HT1080 (cell line): ENCODE measurements at regions not wholly inside any gene's neighbourhood (a gene's known extent, or its start where the extent isn't known, plus 50 kb on each side); places are given as distances from the start of the nearest gene placed in this dataset.

Source experiments
- DNase-seq: peaks from one replicate; pipeline ENCODE4 v3.0.0-alpha.2; 2015; ENCODE audit warnings: low read depth

DNA sequence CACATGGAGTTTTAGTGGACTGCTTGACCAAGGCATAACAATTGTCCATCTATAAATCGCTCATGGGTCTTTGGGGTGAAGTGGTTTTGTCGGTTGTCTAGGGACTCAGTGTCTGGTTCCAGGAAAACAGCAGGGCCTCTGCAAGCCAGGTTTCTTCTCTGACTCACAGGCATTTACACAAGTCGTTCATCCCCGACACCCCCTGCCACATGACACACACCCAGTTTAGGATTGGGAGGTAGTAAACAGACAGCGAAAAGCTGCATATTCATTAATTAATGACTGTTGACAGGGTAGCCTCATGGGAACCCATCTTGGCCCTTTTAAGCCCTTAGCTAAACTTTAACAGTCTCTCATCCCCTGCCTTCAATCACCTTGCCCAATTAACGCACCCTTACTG, 194.8 kb upstream of the ACVR2A start:
- DNase-seq: no peak

DNA sequence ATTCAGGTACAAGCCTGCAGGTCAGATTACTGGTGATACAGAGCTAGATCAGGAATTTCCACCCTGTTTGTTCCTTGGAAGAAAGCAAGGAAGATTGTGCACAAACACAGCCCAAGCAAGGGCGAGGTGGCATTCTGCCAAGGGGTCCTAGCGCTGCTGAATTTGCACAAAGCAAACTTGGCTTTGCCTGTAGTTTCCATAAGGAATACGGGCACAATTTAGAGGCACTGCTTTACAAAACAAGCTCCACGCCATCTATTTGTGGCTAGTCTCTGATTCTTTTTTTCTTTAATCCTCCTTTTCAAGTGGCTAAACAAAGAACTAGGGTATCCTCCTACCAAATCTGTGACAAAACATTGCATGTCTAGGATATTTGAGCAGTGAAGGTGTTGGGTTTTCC, 195.5 kb upstream of the ACVR2A start:
- no peak for DNase-seq

DNA sequence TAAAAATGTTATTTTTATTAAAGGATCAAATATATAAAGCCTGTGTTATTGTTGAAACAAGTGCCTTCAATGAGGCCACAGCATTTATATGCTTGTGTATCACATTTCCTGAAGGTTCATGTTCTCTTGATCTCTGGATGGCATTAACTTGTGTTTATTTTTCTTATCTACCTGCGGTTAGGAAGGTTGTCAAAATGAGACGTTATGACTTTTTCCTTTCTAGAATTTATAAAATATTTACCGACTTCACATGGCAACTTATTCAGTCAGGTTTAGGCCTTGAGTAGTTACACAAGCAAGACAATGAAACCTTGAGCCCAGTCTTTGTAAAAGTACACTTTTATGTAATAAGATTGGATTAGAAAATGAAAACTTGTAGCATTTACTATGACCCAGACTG, 196.4 kb upstream of the ACVR2A start:
- no peak for DNase-seq

DNA sequence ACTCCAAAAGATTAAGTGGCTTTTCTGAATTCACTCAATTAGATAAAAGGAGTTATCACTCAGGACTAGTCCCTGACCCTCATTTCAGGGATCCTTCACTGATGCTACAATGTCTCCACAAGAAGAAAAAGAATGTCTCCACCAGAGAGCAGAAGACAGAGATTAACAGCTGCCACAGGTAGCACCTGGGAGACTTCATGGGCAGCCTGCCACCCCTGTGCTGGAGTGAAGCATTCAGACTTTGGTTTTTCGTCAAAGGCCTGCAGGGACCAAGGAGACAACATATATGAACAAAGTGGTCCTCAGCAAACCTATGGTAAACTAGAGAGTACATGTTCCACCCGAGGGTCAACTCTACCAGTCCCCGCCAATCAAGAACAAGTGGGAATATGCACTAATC, 197.0 kb upstream of the ACVR2A start:
- DNase-seq: no peak

DNA sequence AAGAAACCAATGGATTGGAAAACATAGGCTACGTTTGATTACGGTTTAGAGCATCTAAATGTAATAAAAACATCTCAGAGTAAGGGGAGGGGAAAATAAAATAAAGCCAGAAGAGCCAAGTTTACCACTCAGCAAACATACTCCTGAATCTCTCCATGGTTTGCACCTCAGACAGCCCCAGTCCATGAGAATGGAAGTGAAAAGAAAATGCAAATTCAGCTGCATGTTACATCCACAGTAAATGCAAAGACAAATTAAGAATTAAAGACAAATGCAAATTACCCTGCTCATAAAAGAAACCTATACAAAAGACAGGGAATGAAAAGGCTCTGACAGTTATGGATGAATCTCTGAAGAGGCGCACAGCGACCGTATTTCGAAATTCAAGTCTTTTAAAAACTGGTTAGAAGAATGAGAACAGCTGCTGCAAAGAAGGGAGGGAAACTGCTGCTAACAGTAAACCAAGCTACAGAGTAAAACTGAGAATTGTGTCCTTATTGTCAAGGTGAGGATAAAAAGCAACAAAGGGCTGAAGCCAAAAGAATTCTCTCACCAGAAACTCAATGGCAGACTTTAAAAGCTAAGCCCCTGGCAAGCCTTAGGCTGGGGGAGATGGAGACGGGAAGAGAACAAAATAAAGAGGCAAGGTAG, 197.9 kb upstream of the ACVR2A start:
- DNase-seq: no peak

DNA sequence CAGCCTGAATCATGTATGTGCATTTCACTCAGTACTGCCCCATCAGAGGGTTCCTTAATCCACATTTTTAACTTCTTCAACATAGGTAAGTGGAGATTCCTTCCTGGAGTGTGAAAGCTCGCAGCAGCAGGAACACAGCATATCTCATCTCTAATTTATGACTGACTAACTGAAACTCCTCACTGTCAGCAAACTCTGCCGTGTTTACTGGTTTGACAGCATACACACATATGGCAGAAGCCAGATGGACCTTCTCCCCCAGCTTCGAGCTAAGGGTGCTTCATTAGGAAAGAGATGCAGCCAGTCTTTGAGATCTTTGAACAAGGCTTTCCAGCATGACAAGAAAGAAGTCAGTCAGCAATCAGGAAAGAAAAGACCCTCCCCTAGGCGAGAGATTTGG, 200.3 kb upstream of the ACVR2A start:
- DNase-seq: no peak

GRCh38 chr2:147642765-147643164, 202.1 kb upstream of the ACVR2A start:
- DNase-seq: no peak

GRCh38 chr2:147641651-147642050, 203.2 kb upstream of the ACVR2A start:
- peak; percentile 59 for DNase-seq

DNA sequence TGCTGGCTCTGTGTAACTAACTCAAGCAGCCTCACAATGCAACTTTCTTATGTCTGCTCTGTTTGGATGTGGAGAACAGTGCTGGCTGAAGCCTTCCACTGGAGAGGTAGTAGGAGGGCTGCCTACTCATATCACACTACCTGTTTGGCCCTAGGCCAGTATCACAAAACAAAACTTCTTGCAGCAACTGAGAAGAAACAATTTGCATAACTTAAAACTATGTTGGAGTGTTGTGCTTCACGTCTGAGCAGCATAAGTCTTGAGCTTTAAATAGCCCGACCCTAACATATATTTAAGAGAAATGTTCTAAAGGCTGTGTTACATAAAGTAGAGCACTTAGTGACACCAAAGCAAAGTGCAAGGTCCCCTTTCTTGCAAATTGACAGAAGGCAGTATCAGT, 204.9 kb upstream of the ACVR2A start:
- no peak for DNase-seq

GRCh38 chr2:147639386-147639785, 205.4 kb upstream of the ACVR2A start:
- DNase-seq: no peak

GRCh38 chr2:147636886-147637285, 207.9 kb upstream of the ACVR2A start:
- DNase-seq: no peak

GRCh38 chr2:147636238-147636882, 208.5 kb upstream of the ACVR2A start:
- peak; percentile 74 for DNase-seq

- DNase-seq: no peak
Observed at GRCh38 chr2:147634826-147635225, 210.0 kb upstream of the ACVR2A start.

- DNase-seq: peak; percentile 55
Observed at GRCh38 chr2:147632198-147632597, 212.6 kb upstream of the ACVR2A start.

DNA sequence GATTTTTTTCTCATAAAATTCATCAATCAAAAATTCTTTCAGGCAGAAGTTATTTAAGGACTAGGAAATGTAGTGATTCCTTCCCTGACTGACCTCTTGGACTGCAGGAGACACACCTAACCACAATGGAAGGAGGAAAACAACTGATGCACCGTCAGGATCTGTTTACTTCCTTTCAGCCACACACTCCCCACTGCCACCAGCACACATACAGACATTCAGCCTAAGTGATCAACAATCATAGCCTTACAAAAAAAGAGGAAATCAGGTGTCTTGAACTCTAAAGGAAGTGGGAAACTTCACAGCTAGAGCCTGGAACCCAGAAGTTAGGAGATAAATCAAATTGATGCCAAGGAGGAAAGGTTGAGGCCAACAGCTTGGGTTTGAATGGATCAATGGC, 213.5 kb upstream of the ACVR2A start:
- DNase-seq: no peak

DNA sequence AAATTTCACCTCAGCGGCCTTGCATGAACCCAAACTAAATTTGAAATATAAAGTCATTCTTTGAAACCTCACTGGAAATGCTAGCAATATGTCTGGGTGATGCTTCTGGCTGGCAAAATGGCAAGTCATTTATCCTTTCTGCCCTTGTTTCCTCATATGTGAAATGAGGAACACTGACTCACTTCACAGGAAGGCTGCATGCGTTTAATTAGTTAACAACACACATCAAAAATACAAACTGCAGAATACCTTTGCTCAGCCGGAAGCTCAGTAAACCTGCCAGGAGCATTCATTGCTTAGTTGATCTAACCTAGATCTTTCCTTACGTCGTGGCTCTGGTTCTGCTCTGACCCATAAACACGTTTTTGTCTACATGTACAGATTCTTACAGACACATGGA, 214.2 kb upstream of the ACVR2A start:
- no peak for DNase-seq

DNA sequence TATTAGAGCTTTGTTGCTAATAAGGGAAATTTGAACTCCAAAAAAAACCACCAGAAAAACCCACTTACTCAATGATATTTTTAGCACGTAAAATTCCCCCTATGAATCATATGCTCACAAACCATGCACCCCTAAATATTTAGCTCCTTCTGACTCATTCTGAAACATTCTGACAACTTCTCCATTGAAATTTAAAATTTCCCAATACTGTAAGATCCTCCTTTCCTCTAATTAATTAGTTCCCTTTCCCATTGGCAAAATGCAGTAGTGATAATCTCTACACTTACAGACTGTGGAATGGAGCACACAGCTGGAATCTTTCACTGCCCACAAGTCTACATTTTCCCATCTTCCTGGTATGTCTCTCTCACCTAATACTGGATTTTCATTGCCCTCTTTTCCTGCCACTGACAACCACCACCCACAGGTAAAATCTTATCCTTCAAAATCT, 215.8 kb upstream of the ACVR2A start:
- DNase-seq: no peak

GRCh38 chr2:147623328-147623727, 221.5 kb upstream of the ACVR2A start:
- peak; percentile 89 for DNase-seq

- no peak for DNase-seq
Observed at GRCh38 chr2:147621656-147622197, 223.1 kb upstream of the ACVR2A start.

DNA sequence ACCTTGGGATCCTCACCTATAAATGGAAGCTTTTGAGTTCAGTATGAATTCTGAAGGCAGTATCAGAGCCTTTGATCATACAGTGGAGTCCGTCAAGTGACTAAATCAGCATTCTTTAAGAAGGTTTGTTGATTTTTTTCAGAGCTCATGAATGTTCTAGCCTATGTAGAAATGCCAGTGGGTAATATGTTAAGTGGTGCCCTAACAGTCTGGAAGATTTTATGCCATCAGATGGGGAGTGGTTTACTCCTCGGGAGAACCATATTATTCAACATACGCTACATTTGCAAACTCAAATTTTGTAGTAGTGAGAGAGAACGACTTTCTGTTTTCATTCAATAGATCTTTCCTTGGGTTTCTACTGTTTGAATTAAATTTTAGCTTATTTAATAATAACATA, 225.0 kb upstream of the ACVR2A start:
- DNase-seq: no peak

DNA sequence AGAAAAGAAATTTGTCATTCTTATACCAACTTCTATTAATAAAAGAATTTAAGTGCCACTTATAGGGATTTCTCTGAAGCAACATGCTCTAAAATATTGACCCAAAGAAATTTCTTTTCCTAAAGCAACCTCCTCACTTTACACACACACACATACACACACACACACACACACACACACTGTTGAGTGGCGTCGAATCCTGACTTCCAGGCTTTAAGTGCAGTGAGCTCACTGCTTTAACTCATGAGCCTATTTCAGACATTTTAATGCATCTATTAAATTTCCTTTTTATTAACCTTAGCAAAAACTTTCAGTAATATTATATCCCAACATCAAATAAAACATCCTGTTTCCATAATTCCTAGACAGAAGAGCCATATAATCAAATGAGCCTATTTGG, 229.1 kb upstream of the ACVR2A start:
- DNase-seq: no peak

- DNase-seq: no peak
Observed at GRCh38 chr2:147614979-147615470, 229.8 kb upstream of the ACVR2A start.

- no peak for DNase-seq
Observed at GRCh38 chr2:147614471-147614870, 230.4 kb upstream of the ACVR2A start.
